ENCODE measurements at regions not wholly inside any gene's neighbourhood (a gene's known extent, or its start where the extent isn't known, plus 50 kb on each side); places are given as distances from the start of the nearest gene placed in this dataset.

GRCh38 chr14:66311990-66312389 lies 174.2 kb upstream of the CCDC196 start:
- TF ChIP-seq ZFP30 (CRISPR knock-in tag; IDR thresholded peaks at IDR 0.05) (no peak), PPARA (CRISPR knock-in tag; IDR thresholded peaks at IDR 0.05; ENCODE audit: borderline replicate concordance) (no peak), CREB5 (CRISPR knock-in tag; IDR thresholded peaks at IDR 0.05; ENCODE audit: low read depth) (no peak), PATZ1 (CRISPR knock-in tag; IDR thresholded peaks at IDR 0.05; ENCODE audit: borderline replicate concordance) (no peak)

Data from SK-N-SH treated with all-trans-retinoic acid at 6 μM for 48 hours (cell line).